GM21381 (cell line): ENCODE measurements at regions not wholly inside any gene's neighbourhood (a gene's known extent, or its start where the extent isn't known, plus 50 kb on each side); places are given as distances from the start of the nearest gene placed in this dataset.
A peak's percentile ranks its signal among the peaks of the same experiment; 100 is the strongest.

ENCODE experiments used
- ATAC-seq: cut with Tn5 transposase; IDR thresholded peaks from one replicate; pipeline ENCODE4 v1.9.1; 2021; ENCODE audit warnings: mild to moderate bottlenecking, moderate library complexity; ENCODE audit not compliant: unreplicated experiment

DNA sequence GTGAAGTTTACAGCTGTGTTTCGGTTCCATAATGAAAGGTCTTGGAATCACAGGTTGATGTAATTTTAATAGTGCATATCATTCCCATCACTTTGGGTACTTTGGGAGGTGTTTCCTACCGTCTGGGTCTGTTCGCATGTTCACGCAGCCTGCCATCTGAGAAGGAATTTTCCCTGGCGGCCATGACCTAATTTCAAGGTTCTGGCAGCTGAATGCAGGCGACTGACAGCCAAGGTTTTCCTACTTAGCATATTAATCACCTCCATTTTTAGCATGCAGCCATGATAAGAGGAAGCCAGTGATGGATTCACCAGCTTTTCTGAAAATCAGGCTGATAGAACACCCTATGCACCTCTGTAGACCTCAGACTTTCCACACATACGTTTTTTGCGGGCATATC lies 319.1 kb upstream of the TMEM229A start:
- no peak for ATAC-seq

DNA sequence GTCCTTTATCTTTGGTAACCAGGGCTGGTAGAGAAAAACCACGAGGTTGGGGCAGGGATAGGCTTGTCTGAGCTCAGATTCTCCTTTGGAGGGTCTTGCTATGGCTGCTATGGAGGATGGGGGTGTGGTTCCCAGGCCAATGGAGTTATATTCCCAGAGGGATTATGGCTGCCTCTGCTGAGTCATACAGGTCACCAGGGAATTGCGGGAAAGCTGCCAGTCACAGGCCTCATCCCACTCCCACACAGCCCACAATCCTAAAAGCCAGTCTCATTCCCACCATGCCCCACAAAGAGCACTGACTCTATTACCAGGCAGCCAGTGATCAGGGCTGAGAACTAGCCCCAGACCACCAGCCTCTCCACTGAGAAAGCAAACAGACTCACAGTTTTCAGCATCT lies 316.6 kb upstream of the TMEM229A start:
- ATAC-seq: no peak

DNA sequence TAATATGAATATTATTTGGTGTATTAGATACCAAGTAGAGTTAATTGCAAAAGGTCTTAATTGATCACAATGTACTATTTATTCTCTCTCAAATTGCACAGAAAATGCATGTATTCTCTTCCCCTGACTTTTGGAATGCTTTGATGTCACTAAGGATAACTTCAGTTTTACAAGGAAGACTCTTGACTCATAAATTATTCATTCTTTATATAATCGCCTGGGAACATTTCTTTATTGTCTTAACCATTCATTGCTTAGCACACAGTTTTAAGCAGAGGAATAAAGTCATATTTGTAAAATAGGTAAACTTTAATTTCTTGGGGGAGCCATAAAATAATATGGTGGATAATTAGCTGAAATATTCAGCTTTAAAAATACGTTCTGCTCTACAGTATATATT lies 306.0 kb upstream of the TMEM229A start:
- ATAC-seq: no peak

DNA sequence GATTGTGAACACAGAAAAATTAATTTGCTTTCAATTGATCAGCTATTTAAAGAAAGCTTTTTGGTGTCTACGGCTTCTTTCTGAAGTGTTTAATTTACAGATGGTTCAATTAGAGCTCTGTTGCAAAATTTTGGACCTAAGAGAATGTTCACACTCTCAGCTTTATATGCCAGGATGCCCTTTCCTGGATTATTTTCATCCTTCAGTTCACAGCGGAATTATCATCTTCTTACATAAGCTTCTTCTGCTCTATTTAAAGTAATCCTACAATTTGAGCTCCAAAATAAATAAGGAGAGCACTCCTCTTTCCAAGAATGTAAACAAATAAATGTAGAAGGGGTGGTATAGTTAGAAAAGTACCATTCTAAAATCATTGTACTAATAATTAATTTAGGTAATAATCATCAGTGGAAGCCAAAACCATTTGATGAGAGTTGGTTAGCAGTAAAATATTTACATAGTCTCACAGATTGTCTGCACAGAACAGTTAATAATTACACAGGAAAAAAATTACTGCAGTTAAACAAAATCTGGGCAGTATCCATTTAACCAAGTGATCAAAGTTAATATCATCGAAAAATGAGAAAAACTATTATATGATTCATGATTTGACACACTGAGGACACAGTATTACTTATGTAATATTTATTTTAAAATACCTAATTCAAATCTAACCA lies 298.0 kb upstream of the TMEM229A start:
- ATAC-seq: no peak

DNA sequence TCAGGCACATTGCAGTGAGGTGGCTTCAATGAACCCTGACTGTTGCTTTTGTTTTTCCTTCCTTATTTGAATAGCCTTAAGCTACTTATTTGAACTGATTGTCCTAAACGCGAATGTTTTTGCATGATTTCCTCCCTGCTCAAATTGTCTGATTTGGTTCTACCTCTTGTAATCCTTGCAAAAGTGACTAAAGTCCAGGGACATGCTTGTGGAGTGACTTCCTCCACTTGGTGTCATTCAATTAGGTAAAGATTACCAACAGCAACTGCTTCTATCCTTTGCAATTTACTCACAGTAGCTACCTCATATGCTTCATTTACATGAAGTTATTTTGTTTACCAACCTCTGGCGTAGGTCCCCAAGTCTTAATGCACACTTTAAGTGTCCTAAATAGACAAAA lies 295.9 kb upstream of the TMEM229A start:
- ATAC-seq: no peak

DNA sequence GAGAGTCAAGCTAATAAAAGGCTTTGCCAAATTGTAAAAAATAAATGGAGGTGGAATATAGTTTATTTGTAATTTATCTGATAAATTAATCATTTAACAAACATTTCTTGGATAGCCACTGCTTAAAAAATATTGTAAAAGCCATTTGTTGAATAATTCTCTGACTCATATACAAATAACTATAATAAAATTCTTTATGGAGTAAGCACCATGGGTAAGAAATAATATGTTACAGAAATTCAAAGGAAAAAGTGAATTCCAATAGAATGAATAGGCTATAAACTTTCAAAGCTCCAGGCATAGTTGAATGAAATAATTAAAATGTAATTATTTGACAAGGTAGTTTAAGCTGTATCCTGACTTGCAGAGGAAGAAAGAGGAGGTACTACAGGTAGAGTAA lies 291.4 kb upstream of the TMEM229A start:
- no peak for ATAC-seq

DNA sequence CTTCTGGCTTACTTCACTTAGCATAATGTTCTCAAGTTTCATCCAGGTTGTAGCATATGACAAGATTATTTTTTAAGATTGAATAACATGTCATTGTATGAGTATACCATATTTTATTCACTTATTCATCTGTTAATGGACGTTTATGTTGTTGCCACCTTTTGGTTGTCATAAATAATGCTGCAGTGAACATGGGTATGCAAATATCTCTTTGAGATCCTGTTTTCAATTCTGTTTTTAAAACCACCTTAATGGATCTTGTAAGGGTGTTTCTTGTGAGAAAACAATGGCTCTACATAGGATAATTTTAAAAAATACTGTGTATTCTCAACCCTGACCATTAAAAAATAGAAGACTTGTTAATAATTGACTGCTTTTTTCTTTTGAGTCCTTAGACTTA lies 290.7 kb upstream of the TMEM229A start:
- ATAC-seq: no peak

DNA sequence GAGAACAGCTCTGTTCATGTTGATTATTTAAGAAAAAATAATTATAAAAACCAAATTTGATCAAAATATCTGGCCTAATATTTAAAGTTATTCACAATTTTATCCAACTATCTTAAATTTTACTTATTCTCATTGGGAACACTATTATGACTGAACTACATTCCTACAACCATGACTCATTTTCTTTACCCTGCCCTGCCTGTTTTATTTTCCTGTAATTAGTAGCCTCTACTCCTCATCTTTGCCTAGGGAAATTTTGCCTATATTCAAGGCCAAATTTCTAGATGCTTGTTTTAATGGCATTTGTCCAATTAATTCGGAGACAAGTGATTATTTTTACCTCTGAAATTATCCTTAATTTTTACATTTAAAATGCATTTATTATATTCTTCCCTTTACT lies 289.7 kb upstream of the TMEM229A start:
- ATAC-seq: no peak

DNA sequence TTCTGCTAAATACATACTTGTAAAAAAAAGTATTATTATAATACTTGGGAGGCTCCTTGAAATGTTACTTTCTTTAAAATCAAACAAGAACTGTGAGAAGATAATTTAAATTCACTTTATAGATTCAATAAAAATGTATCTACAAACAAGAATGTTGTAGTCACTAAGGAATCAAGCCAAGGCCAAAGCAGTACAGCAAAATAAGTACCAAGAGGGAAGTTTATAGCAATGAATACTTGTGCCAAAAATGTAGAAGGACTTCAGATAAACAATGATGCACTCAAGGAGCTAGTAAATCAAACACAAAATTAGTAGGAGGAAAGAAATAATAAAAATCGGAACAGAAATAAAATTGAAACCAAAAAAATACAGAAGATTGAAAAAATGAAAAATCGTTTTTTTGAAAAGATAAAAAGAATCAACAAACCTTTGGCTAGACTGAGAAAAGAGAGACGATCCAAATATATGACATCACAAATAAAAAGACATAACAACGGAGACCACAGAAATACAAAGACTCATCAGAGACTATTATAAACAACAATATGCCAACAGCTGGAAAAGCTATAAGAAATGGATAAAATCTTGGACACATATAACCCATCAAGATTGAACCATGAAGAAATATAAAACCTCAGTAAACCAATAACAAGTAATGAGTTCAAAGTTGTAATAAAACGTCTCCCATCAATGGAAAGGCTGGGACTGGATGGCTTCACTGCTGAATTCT lies 286.0 kb upstream of the TMEM229A start:
- no peak for ATAC-seq

DNA sequence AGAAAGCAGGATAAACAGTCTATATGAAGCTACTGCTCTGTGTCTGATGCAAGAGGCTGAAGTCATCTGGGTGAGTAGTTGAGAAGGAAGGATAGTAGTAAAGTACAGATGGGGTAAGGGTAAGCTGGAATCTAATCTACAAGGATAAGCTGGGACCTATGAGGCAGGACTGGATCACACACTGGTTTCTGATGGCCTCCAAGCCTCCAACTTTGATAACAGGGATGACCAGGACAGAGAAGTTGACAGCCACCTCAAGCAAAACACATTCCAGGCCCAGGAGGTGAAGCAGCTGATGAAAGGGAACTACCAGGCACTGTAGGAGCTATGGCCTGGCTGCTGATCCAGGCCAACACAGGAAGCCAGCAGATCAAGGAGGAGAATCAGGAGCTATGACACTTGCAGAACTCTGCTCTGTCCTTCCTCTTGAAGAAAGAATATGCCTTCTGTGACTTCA lies 278.1 kb upstream of the TMEM229A start:
- no peak for ATAC-seq

DNA sequence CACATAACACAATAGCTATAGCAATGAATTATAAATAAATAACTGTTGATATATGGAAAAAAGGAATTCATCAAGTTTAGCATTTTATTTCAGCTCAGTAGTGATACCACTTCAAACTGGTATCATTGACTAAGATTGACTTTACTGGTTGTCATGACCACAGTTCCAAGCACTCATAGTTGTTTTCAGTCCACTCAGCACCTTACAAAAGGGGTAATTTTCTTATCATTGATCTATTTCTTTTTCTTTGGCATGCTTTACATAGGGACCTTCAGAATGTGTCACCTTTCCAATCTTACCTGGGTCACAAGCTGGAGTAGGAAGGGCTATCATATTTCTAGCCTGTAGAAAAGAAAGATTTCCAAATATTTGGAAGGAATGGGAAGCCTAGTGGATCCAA lies 275.5 kb upstream of the TMEM229A start:
- ATAC-seq: no peak

DNA sequence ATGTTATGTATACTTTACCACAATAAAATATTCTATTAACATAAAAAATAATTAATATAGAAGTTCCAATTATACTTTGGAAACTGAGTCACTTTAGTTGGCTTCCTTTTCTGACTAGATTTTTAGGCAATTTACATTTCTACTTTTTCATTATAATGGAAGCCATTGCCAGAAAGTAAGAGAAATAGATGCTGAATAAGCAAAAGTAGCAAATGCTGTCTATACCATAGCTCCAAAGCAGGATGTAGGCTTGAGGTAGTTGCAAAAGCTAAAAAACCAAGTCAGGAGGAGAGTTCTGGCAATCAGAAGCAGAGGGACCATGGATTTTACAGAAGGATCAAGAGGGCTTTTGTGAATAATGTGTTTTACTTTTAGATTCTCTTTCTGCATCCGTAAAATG lies 262.4 kb upstream of the TMEM229A start:
- ATAC-seq: no peak

DNA sequence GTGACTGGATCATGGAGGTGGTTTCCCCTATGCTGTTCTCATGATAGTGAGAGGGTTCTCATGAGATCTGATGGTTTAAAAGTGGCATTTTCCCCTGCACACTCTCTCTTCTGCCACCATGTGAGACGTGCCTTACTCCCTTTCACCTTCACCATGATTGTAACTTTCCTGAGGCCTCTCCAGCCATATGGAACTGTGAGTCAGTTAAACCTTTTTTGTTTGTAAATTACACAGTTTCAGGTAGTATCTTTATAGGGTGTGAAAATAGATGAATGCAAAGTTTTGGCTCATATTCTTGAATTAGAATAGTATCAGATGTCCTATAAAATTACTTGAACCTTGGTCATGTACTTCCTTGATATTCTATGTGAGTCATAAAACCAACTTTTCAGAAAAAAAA lies 252.1 kb upstream of the TMEM229A start:
- ATAC-seq: no peak

DNA sequence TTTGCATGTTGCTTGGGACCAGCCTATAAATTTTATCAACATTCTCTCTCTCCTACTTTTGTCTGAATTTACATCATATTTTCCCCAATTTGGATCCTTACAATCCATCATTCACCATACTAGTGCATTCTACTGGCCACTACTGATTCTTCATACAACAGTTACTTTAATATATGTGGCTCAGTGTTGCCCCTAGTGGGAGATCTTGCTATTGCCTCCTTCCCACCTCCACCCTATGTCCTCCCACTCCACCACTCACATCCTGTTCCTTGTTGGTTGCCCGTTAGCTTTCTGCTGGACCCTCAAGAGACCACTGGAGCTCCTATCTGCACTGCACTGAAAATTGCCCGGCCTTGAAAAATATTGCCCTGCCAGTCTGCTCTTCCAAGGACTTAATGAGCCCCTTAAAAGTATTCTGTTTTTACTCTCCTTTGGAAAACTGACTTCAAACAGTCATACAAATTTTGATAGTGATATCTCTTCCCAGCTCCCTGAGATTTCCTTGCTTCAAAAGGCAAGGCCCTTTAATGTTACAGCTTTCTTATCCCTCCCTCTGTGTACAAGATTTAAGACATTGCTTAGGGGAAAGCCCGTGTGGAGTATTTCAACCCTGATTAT lies 243.2 kb upstream of the TMEM229A start:
- ATAC-seq: peak; percentile 94

DNA sequence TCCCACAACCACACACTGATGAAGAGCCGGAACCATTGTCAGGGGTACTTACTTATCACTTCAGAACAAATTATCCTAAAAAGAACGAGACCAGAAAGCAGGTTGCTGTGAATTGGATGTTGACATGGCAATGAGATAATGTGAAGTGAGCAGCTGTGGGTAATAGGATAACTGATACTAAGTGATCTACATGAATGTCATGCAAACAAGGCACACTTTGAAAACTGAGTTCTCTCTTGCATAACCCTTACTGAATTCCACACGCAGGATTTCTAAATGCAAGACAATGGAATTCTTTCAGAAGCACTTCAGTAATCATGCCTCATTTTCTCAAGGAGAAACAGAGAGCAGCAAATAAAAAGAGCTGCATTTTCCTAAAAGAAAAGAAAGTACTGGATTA lies 242.5 kb upstream of the TMEM229A start:
- ATAC-seq: no peak

DNA sequence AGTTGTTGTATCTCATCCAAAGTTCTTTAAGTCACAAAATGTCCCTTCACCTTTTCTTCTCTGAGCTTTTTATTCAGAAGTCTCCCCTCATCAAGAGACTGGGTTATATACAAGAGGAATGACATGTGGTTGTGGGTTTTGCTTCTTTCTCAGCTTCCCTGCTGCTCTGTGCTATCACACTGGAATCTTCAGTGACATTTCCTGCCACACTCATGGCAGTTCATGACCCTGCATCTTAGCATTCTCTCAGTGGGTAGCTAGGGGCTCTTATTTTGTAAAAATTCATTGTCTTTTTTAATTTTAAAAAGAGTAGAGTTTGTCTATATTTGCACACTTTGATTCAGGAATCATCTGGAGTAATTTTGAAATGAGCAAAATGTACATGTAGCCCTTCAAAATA lies 236.9 kb upstream of the TMEM229A start:
- no peak for ATAC-seq

DNA sequence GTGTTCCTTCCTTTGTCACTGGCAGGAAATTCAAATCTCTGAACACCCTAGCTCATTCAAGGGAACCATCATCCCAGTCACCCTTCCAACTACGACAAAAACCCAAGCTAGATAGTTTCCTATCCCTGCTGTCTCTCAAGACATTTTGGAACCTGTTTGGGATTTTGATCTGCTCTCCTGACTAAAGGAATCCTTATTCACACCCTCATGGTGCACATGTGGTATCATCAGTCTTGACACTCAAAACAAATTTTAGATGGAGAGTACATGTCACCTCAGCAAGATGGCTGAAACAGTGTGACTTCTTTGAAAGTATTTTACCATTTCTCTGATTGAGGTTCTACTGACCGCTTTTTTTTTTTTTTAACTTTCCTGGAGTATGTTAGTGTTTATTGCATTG lies 234.3 kb upstream of the TMEM229A start:
- ATAC-seq: no peak

DNA sequence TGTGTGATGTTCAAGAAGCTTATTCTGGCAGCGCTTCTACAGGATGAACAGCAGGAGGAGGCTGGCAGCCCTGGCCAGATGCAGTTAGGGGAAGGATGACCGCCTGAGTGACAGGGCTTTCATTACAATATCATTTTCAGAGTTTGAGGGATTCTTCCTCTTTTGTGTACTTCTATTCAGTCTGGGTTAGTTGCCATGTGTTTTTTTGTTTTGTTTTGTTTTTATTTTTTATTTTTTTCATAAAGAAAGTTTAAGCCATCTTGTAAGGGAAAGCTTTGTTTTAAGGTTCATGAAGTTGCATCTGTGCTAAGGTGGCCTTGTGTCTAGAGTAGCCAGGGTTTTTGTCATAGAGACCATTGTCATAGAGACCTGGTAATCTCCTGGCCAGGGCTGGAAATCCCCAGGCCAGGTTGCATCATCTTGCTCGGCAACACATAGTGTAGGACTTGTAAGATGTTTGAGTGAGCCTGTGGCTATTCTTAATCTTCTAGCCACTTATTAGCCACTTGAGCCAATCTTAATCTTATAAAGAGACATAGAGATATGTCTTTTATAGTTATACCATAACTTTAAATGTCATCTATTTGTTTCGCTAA lies 230.5 kb upstream of the TMEM229A start:
- peak; percentile 87 for ATAC-seq

DNA sequence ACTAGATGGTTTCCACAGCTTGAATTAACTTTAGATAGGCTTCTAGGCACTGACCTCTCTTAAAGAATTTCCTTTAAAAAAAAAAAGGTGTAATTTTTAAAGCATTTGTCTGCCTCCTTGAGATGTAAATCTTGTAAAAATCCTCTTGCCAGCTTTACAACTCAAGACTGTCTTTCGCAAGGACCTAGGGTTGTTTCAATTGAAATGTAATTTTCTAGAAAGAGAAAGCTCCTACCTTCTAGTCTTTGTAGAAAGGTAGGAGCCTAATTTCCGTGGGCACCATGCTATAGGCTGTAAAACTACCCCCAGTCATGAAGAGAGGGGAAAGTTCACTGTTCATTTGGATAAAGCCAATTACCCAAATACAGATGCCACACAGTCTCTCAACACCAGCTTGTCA lies 228.8 kb upstream of the TMEM229A start:
- no peak for ATAC-seq

DNA sequence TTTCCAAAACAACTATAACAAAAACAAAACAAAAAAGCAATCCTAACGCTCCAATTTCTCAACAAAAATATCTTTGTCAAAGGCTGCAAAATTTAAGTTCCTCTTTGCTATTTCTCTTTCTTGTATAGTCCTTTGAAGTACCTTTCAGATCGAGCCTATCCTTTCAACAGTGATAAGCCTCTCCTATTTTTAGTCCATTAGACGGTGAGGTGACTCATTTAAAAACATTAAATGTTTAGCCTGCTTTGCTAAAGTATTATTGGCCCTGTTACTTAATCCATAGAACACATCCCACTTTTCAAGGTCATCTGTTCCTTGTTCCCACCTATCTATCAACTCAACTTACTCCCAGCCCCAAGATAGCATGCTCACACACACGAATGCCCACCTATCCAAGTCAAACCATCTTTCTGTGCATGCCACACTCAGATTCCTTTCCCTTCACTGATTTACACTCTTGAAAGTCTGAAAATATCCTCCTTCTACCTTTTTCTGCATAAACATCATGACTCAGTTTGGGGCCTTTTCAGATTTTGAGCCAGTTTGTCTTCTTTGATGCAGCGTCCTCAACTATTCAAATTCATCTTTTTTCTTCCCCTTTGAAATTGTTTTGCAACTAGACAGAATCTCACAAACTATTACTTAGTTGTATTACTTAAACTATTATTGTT lies 224.9 kb upstream of the TMEM229A start:
- no peak for ATAC-seq

DNA sequence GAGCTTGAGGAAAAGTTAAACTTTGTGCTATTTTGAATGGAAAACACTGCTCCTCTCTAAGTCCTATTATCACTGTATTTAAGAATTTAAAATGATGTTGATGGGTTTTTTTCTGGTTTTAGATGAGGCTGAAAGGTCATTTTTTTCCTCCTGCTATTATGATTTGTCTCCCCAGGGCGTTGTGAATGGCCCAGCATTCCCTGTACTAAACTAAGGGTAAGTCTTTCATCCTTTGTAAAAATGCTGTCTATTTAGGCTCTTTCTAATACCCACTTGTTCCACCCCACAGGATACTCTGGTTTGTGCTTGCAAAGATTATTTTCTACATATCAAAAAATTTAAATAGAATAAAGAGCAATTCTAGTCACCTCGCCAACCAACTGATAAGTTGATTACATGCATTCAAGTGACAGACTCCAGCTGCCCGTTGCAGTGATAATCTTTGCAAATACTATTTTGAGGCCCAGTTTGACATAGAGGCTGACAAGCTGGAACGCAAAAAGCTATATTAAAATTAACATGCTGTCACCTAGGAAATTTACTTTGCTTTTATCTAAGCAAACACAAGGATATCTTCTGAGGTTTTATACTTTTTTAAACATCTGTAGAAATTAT lies 222.3 kb upstream of the TMEM229A start:
- no peak for ATAC-seq
